GM18502 (cell line): ENCODE measurements at regions not wholly inside any gene's neighbourhood (a gene's known extent, or its start where the extent isn't known, plus 50 kb on each side); places are given as distances from the start of the nearest gene placed in this dataset.
A peak's percentile ranks its signal among the peaks of the same experiment; 100 is the strongest.

Experiments
- ATAC-seq: cut with Tn5 transposase; IDR thresholded peaks from one replicate; pipeline ENCODE4 v1.9.1; 2021; ENCODE audit warnings: mild to moderate bottlenecking; ENCODE audit not compliant: unreplicated experiment, poor library complexity

- no peak for ATAC-seq
Observed at GRCh38 chrX:76228499-76228898, 55.6 kb downstream of the PBDC1 start.

DNA sequence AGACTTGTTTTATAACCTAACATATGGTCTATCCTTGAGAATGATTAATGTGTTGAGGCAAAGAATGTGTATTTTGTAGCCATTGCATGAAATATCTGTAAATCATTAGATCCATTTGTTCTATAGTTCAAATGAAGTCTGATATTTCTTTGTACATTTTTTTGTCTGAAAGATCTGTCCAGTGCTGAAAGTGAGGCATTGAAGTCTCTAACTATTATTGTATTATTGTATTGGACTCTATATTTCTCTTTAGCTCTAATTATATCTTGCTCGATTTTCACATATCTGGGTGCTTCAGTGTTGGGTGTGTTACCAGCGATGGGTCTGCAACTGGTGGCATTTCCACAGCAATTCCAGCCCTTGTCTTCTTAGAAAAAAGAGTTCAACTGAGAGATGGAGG is 76.0 kb downstream of the PBDC1 start:
- no peak for ATAC-seq

- ATAC-seq, result peak; percentile 94
Observed at GRCh38 chrX:76253432-76253831, 80.6 kb downstream of the PBDC1 start.

GRCh38 chrX:76279007-76279406 is 106.1 kb downstream of the PBDC1 start:
- ATAC-seq, result peak; percentile 83
